ENCODE measurements at regions not wholly inside any gene's neighbourhood (a gene's known extent, or its start where the extent isn't known, plus 50 kb on each side); places are given as distances from the start of the nearest gene placed in this dataset.

DNA sequence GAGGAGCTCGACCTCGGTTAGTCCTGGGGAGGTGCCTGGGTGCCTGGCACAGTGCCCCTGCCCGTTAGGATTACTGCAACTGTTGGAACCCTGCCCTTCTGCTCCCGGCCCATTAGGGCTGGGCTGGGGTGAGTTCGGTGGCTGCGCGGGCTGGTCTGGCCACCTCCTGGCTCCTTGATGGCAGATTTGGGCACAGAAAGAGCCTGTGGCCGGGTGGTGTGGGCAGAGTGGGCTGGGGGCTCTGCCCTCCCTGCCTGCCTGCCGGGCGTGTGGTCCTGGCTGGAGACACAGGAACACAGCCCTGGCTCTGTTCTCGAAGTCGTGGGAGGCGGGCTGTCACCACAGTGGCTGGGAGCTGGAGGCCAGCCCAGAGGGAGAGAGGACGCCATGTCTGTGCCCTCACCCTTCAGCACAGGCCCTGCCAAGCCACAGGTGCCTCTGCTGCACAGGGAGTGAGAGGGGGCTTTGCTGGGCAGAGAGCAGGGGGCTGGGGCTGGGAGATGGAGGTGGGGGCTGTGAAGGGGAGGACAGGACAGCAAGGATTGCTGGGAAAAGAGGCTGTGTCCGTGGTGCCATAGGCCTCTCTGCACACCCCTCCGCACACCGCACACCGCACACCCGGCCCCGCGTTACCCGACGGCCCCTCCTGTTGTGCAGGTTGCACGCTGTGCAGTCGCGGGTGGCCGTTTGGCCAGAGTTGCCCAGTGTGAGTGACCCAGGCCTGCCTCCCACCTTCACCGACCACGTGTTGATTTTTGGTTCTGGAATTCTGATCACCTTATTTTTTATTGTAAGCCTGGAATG, 236.6 kb upstream of the GSE1 start:
- TF ChIP-seq, protein P1, sequence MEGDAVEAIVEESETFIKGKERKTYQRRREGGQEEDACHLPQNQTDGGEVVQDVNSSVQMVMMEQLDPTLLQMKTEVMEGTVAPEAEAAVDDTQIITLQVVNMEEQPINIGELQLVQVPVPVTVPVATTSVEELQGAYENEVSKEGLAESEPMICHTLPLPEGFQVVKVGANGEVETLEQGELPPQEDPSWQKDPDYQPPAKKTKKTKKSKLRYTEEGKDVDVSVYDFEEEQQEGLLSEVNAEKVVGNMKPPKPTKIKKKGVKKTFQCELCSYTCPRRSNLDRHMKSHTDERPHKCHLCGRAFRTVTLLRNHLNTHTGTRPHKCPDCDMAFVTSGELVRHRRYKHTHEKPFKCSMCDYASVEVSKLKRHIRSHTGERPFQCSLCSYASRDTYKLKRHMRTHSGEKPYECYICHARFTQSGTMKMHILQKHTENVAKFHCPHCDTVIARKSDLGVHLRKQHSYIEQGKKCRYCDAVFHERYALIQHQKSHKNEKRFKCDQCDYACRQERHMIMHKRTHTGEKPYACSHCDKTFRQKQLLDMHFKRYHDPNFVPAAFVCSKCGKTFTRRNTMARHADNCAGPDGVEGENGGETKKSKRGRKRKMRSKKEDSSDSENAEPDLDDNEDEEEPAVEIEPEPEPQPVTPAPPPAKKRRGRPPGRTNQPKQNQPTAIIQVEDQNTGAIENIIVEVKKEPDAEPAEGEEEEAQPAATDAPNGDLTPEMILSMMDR (IDR thresholded peaks at IDR 0.05; ENCODE audit: unreplicated experiment): no peak
- Mint-ChIP-seq H3K27me3 (ENCODE audit: unreplicated experiment) (peaks cover 9% of the 10 kb centered on the region), H3K36me3 (ENCODE audit: low read depth, unreplicated experiment) (peaks cover 6% of the 10 kb centered on the region), H3K9me3 (ENCODE audit: unreplicated experiment) (no peaks in the 10 kb centered on the region), H3K4me1 (ENCODE audit: unreplicated experiment) (peaks cover 3% of the 10 kb centered on the region), H3K27ac (ENCODE audit: unreplicated experiment) (no peak overlapping the region), H3K4me3 (ENCODE audit: unreplicated experiment) (no peak overlapping the region)
- no peak for DNase-seq (ENCODE audit: low spot score)

DNA sequence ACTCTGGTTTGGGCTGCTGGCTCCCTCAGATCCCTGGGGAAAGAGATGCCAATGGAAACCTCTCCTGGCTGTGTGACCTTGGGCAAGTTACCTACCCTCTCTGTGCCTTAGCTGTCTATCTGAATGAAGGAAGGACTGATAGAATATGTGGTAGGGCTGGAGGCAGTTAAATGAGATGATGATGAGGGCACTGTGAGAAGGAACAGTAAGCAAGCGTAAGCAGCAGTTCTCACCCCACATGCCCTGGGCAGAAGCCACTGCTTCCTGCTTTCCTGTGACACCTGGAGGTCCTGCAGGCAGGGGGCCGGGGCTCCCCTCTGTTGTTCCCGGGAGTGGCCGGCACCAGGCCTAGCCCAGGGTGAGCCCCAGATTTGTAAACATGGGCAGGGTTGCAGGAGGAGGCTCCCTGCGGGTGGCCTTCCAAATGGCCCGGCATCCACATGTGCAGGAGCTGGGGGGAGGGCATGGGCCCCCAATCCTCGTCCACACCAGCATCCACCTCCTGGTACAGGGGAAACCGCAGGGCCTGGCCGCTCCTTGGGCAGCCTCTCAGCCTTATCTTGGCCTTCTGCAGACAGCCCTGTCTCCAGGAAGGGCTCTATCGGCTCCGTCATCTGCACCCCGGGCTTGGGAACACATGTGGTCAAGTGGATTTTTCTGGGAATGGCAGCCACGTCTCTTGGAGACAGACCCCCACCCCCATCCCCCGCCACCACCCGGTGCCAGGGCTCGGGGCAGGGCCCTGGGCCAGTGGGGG, 235.6 kb upstream of the GSE1 start:
- Mint-ChIP-seq H3K27ac (ENCODE audit: unreplicated experiment) (no peak overlapping the region), H3K4me3 (ENCODE audit: unreplicated experiment) (no peak overlapping the region), H3K4me1 (ENCODE audit: unreplicated experiment) (peaks cover 10% of the 10 kb centered on the region), H3K27me3 (ENCODE audit: unreplicated experiment) (peaks cover 11% of the 10 kb centered on the region), H3K9me3 (ENCODE audit: unreplicated experiment) (no peaks in the 10 kb centered on the region), H3K36me3 (ENCODE audit: low read depth, unreplicated experiment) (peaks cover 6% of the 10 kb centered on the region)
- TF ChIP-seq, protein P1 (IDR thresholded peaks at IDR 0.05; ENCODE audit: unreplicated experiment): no peak
- no peak for DNase-seq (ENCODE audit: low spot score)

DNA sequence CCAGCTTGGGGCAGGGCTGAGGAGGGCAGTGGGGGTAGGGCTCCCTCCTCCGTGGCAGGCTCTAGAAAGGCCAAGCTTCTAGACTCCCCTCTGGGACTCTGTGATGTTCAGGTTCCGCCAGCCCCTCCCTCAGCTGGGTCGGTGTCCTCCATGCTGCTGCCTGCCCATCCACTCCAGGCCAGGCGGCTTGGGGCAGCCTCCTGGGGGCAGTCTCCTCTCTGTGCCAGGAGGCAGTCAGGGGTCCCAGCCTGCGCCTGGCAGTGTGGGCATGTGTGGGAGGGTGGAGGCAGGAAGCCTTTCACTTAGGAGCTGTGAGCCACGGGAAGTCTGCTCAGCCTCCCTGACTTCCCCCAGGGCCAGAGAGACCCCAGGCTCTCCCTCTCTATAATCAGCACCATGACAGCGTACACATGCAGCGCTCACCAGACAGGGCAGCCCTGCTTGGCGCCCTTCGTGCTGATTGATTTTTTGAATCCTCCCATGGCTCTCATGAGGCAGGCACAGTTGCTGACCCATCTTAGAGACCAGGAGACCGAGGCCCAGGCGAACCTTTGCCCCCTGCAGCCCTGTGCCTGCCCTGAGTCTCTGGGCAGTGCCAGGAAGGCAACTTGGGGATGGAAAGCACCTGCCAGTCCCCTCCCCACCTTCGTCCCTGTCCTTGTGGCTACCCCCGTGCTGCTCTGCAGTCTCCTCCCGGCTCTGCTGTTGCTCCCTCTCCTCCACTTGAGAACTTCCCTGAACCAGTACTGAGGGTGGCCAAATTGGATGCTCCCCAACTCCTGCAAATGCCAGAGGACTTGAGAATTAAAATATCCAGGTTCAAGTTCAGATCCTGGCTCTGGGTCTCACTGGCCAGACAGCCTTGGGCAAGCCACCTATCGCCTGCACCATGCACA, 234.7 kb upstream of the GSE1 start:
- H3K9me3 Mint-ChIP-seq (ENCODE audit: unreplicated experiment): no peaks in the 10 kb centered on the region
- TF ChIP-seq, protein P1 (IDR thresholded peaks at IDR 0.05; ENCODE audit: unreplicated experiment): no peak
- peak overlapping the region; percentile 80 for H3K27ac Mint-ChIP-seq (ENCODE audit: unreplicated experiment)
- DNase-seq (ENCODE audit: low spot score): no peak
- H3K27me3 Mint-ChIP-seq (ENCODE audit: unreplicated experiment): peaks cover 12% of the 10 kb centered on the region
- H3K4me3 Mint-ChIP-seq (ENCODE audit: unreplicated experiment): no peak overlapping the region
- H3K36me3 Mint-ChIP-seq (ENCODE audit: low read depth, unreplicated experiment): peaks cover 11% of the 10 kb centered on the region
- peaks cover 17% of the 10 kb centered on the region for H3K4me1 Mint-ChIP-seq (ENCODE audit: unreplicated experiment)

DNA sequence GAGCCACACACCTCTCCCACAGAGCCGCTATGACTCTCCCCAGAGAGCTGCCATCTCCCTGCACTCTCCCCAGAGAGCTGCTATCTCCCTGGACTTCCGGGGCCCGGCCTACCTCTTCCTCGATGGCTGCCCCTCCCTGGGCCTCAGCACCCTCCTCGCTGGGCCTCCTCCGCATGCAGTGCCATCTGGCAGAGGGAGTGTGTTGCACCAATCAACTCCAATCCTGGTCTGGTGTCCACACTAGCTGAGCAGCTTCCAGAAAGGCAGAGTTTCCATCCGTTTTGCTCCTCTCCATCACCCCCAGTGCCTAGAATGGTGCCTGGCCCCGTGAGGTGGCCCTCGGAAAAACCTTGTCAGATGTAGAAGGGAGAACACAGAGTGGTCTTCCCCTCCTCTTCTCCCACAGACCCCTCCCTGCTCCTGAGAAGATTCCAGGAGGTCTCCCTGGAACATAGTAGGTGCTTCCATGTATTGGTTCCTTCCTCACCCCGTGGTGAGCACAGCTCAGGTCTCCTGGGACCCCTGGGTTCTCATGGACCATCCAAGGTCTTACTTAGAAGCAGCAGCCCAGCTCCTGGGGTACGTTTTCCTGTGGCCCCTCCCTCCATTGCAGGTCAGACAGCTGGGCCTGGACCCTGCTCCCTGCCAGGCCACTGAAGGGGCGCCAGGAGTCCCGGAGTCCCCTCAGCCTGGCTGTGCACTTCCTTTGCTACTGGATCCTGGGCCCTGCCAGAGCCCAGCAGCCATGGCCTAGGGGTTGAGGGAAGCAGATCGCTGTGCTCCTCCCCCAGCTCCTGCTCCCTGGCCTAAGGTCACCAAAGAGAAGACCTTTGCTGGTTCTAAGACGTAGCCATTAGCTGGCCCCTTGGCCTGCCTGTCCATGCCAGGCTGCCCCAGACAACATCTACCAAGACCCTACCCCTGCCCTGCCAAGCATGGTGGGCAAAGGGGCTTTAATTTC, 233.8 kb upstream of the GSE1 start:
- TF ChIP-seq, protein P1 (IDR thresholded peaks at IDR 0.05; ENCODE audit: unreplicated experiment): no peak
- peaks cover 11% of the 10 kb centered on the region for H3K27me3 Mint-ChIP-seq (ENCODE audit: unreplicated experiment)
- H3K4me1 Mint-ChIP-seq (ENCODE audit: unreplicated experiment): peaks cover 20% of the 10 kb centered on the region
- H3K36me3 Mint-ChIP-seq (ENCODE audit: low read depth, unreplicated experiment): peaks cover 9% of the 10 kb centered on the region
- H3K27ac Mint-ChIP-seq (ENCODE audit: unreplicated experiment): no peak overlapping the region
- no peaks in the 10 kb centered on the region for H3K9me3 Mint-ChIP-seq (ENCODE audit: unreplicated experiment)
- H3K4me3 Mint-ChIP-seq (ENCODE audit: unreplicated experiment): no peak overlapping the region
- no peak for DNase-seq (ENCODE audit: low spot score)

Data from endothelial cell (in vitro differentiated cells).